Activated CD8-positive, alpha-beta T cell treated with anti-CD3 and anti-CD28 coated beads for 36 hours (primary cell): ENCODE measurements at regions not wholly inside any gene's neighbourhood (a gene's known extent, or its start where the extent isn't known, plus 50 kb on each side); places are given as distances from the start of the nearest gene placed in this dataset.

Source experiments
- ATAC-seq: fragments of 200-7000 bp; cut with Tn5 transposase; one replicate; pipeline ENCODE4 v1.10.0; 2021; ENCODE audit warnings: mild to moderate bottlenecking, moderate library complexity
- CTCF ChIA-PET: fragments of 350-600 bp; sonication (Branson Sonifier 250); formaldehyde crosslinking; loops from one replicate; lab custom pipeline; 2021; ENCODE audit warnings: antibody characterized with exemption; lab: Charles Lee
- POLR2A ChIA-PET: fragments of 350-600 bp; sonication (Branson Sonifier 250); formaldehyde crosslinking; loops from one replicate; lab custom pipeline; 2021; ENCODE audit warnings: antibody characterized with exemption; lab: Charles Lee
- DNase-seq: peaks from one replicate; pipeline ENCODE4 v3.0.0-alpha.2; 2020
- H3K27ac Mint-ChIP-seq: one replicate; pipeline ENCODE4 v1.8.0; 2021; ENCODE audit warnings: mild to moderate bottlenecking, mixed read lengths
- H3K27me3 Mint-ChIP-seq: one replicate; pipeline ENCODE4 v1.8.0; 2021; ENCODE audit warnings: mixed read lengths
- H3K36me3 Mint-ChIP-seq: one replicate; pipeline ENCODE4 v1.8.0; 2021; ENCODE audit warnings: low read depth, mixed read lengths
- H3K4me1 Mint-ChIP-seq: one replicate; pipeline ENCODE4 v1.8.0; 2021; ENCODE audit warnings: low read depth, mixed read lengths
- H3K4me3 Mint-ChIP-seq: one replicate; pipeline ENCODE4 v1.8.0; 2021; ENCODE audit warnings: mild to moderate bottlenecking, moderate library complexity, mixed read lengths
- H3K9me3 Mint-ChIP-seq: one replicate; pipeline ENCODE4 v1.8.0; 2021; ENCODE audit warnings: mixed read lengths
- CTCF ChIP-seq: fragments of 200-600 bp; IDR thresholded peaks from one replicate; pipeline ENCODE4 v1.8.0; 2022; ENCODE audit warnings: antibody characterized with exemption, mild to moderate bottlenecking
- intact Hi-C: fragments of 100-400 bp; cut with micrococcal nuclease; formaldehyde crosslinking; loops from one replicate; pipeline ENCODE4 v1.10.0; 2022

GRCh38 chr5:72622170-72622760, 115.1 kb upstream of the ZNF366 start:
- ChIA-PET POLR2A (no interaction called here), CTCF (interaction anchor here (1.5 to 3.0 kb wide), 2 partner anchors 9 to 11 kb away, joined by 3 to 18 read pairs; no protein-coding TSS in a partner anchor)
- DNase-seq (no peak), ATAC-seq (no peak)
- TF ChIP-seq CTCF = no peak
- Mint-ChIP-seq H3K9me3 (no peaks in the 10 kb centered on the region), H3K27me3 (peaks cover 10% of the 10 kb centered on the region), H3K4me1 (no peaks in the 10 kb centered on the region), H3K27ac (no peak overlapping the region), H3K36me3 (no peaks in the 10 kb centered on the region), H3K4me3 (no peak overlapping the region)
- intact Hi-C loops = no loop called here

GRCh38 chr5:72621576-72621975, 114.4 kb upstream of the ZNF366 start:
- H3K27me3 Mint-ChIP-seq = peaks cover 6% of the 10 kb centered on the region
- H3K4me3 Mint-ChIP-seq = no peak overlapping the region
- TF ChIP-seq CTCF = no peak
- no peak for DNase-seq
- no peaks in the 10 kb centered on the region for H3K4me1 Mint-ChIP-seq
- ChIA-PET CTCF (interaction anchor here (1.5 to 3.0 kb wide), 2 partner anchors 10 to 11 kb away, joined by 3 to 18 read pairs; no protein-coding TSS in a partner anchor), POLR2A (no interaction called here)
- intact Hi-C loops = no loop called here
- no peak for ATAC-seq
- no peaks in the 10 kb centered on the region for H3K36me3 Mint-ChIP-seq
- no peaks in the 10 kb centered on the region for H3K9me3 Mint-ChIP-seq
- no peak overlapping the region for H3K27ac Mint-ChIP-seq

GRCh38 chr5:72619677-72620076, 112.5 kb upstream of the ZNF366 start:
- intact Hi-C loops = no loop called here
- CTCF ChIA-PET = interaction anchor here (1.0 to 2.1 kb wide), 2 partner anchors 9 to 11 kb away, joined by 4 to 8 read pairs; no protein-coding TSS in a partner anchor
- H3K27me3 Mint-ChIP-seq = peaks cover 4% of the 10 kb centered on the region

GRCh38 chr5:72619251-72619650, 112.0 kb upstream of the ZNF366 start:
- Mint-ChIP-seq H3K27ac (no peak overlapping the region), H3K27me3 (peaks cover 3% of the 10 kb centered on the region), H3K9me3 (no peaks in the 10 kb centered on the region), H3K4me1 (no peaks in the 10 kb centered on the region), H3K36me3 (no peaks in the 10 kb centered on the region), H3K4me3 (no peak overlapping the region)
- intact Hi-C loops = no loop called here
- no peak for ATAC-seq
- ChIA-PET CTCF (interaction anchor here (2.1 kb wide), 1 partner anchor 9 kb away, joined by 8 read pairs; no protein-coding TSS in a partner anchor), POLR2A (no interaction called here)
- no peak for TF ChIP-seq CTCF
- DNase-seq = no peak

More at GRCh38 chr5:72619677-72620076, 112.5 kb upstream of the ZNF366 start:
- no peak for TF ChIP-seq CTCF
- Mint-ChIP-seq H3K9me3 (no peaks in the 10 kb centered on the region), H3K36me3 (no peaks in the 10 kb centered on the region), H3K4me3 (no peak overlapping the region), H3K4me1 (no peaks in the 10 kb centered on the region), H3K27ac (no peak overlapping the region)
- no peak for DNase-seq
- ATAC-seq = no peak
- POLR2A ChIA-PET = interaction anchor here (0.9 kb wide), 1 partner anchor 10 kb away, joined by 3 read pairs; no protein-coding TSS in a partner anchor

GRCh38 chr5:72618708-72619107, 111.5 kb upstream of the ZNF366 start:
- DNase-seq (no peak), ATAC-seq (no peak)
- no peak overlapping the region for H3K27ac Mint-ChIP-seq
- ChIA-PET POLR2A (no interaction called here), CTCF (interaction anchor here (2.1 kb wide), 1 partner anchor 8 kb away, joined by 8 read pairs; no protein-coding TSS in a partner anchor)
- no peaks in the 10 kb centered on the region for H3K36me3 Mint-ChIP-seq
- no peaks in the 10 kb centered on the region for H3K4me1 Mint-ChIP-seq
- no peak for TF ChIP-seq CTCF
- H3K27me3 Mint-ChIP-seq = peaks cover 4% of the 10 kb centered on the region
- no peak overlapping the region for H3K4me3 Mint-ChIP-seq
- H3K9me3 Mint-ChIP-seq = no peaks in the 10 kb centered on the region
- intact Hi-C loops = no loop called here
